ENCODE measurements at regions not wholly inside any gene's neighbourhood (a gene's known extent, or its start where the extent isn't known, plus 50 kb on each side); places are given as distances from the start of the nearest gene placed in this dataset.

- BruUV-seq (replicated peaks): no TSS peak
- DNase-seq (ENCODE audit: low spot score): no peak
- H3K27me3 ChIP-seq (replicated peaks; ENCODE audit: insufficient read depth, low read depth, low read length, poor library complexity): no peaks in the 10 kb centered on the region
- H3K4me1 ChIP-seq (ENCODE audit: insufficient read depth, low read length, poor library complexity, severe bottlenecking): no peaks in the 10 kb centered on the region
- intact Hi-C loops (cut with micrococcal nuclease; ENCODE audit: unreplicated experiment): no loop called here
- H3K27ac ChIP-seq (ENCODE audit: low read depth, low read length, poor library complexity, severe bottlenecking): no peak overlapping the region
- TF ChIP-seq CTCF (conservative IDR thresholded peaks at IDR 0.05; ENCODE audit: low read depth, low read length) (no peak), EZH2 (IDR thresholded peaks at IDR 0.05; ENCODE audit: borderline replicate concordance, low read depth, low read length, poor library complexity, severe bottlenecking) (no peak)
- POLR2A ChIA-PET (ENCODE audit: low non-redundant PET): no interaction called here
- no peak overlapping the region for H3K4me3 ChIP-seq (ENCODE audit: low read depth, low read length, poor library complexity, severe bottlenecking)
- peaks cover 4% of the 10 kb centered on the region for H3K9me3 ChIP-seq (ENCODE audit: low read depth, low read length, poor library complexity, severe bottlenecking)
- CTCF ChIA-PET: no interaction called here
- no peaks in the 10 kb centered on the region for H3K36me3 ChIP-seq (ENCODE audit: insufficient read depth, low read length, poor library complexity, severe bottlenecking)
These were observed 186.5 kb upstream of the PEX5L start for GRCh38 chr3:180223268-180223667.

- ChIA-PET CTCF (no interaction called here), POLR2A (ENCODE audit: low non-redundant PET) (no interaction called here)
- H3K9me3 ChIP-seq (ENCODE audit: low read depth, low read length, poor library complexity, severe bottlenecking): peaks cover 23% of the 10 kb centered on the region
- no TSS peak for BruUV-seq (replicated peaks)
- no peaks in the 10 kb centered on the region for H3K4me1 ChIP-seq (ENCODE audit: insufficient read depth, low read length, poor library complexity, severe bottlenecking)
- no peaks in the 10 kb centered on the region for H3K36me3 ChIP-seq (ENCODE audit: insufficient read depth, low read length, poor library complexity, severe bottlenecking)
- no peak overlapping the region for H3K4me3 ChIP-seq (ENCODE audit: low read depth, low read length, poor library complexity, severe bottlenecking)
- peak; percentile 4 for DNase-seq (ENCODE audit: low spot score)
- no peaks in the 10 kb centered on the region for H3K27me3 ChIP-seq (replicated peaks; ENCODE audit: insufficient read depth, low read depth, low read length, poor library complexity)
- H3K27ac ChIP-seq (ENCODE audit: low read depth, low read length, poor library complexity, severe bottlenecking): no peak overlapping the region
- no peak for TF ChIP-seq CTCF (conservative IDR thresholded peaks at IDR 0.05; ENCODE audit: low read depth, low read length)
- no peak for TF ChIP-seq EZH2 (IDR thresholded peaks at IDR 0.05; ENCODE audit: borderline replicate concordance, low read depth, low read length, poor library complexity, severe bottlenecking)
- intact Hi-C loops (cut with micrococcal nuclease; ENCODE audit: unreplicated experiment): no loop called here
These were observed 192.4 kb upstream of the PEX5L start for GRCh38 chr3:180229113-180229512.

GRCh38 chr3:180239939-180240338 is 203.2 kb upstream of the PEX5L start:
- Histone ChIP-seq H3K36me3 (ENCODE audit: insufficient read depth, low read length, poor library complexity, severe bottlenecking) (no peaks in the 10 kb centered on the region), H3K27me3 (replicated peaks; ENCODE audit: insufficient read depth, low read depth, low read length, poor library complexity) (no peaks in the 10 kb centered on the region), H3K27ac (ENCODE audit: low read depth, low read length, poor library complexity, severe bottlenecking) (no peak overlapping the region), H3K9me3 (ENCODE audit: low read depth, low read length, poor library complexity, severe bottlenecking) (no peaks in the 10 kb centered on the region), H3K4me3 (ENCODE audit: low read depth, low read length, poor library complexity, severe bottlenecking) (no peak overlapping the region), H3K4me1 (ENCODE audit: insufficient read depth, low read length, poor library complexity, severe bottlenecking) (no peaks in the 10 kb centered on the region)
- BruUV-seq (replicated peaks): no TSS peak
- no peak for TF ChIP-seq CTCF (conservative IDR thresholded peaks at IDR 0.05; ENCODE audit: low read depth, low read length)
- TF ChIP-seq EZH2 (IDR thresholded peaks at IDR 0.05; ENCODE audit: borderline replicate concordance, low read depth, low read length, poor library complexity, severe bottlenecking): no peak
- intact Hi-C loops (cut with micrococcal nuclease; ENCODE audit: unreplicated experiment): no loop called here
- ChIA-PET POLR2A (ENCODE audit: low non-redundant PET) (no interaction called here), CTCF (no interaction called here)
- DNase-seq (ENCODE audit: low spot score): no peak
